OCI-LY7 (cell line): ENCODE measurements at regions not wholly inside any gene's neighbourhood (a gene's known extent, or its start where the extent isn't known, plus 50 kb on each side); places are given as distances from the start of the nearest gene placed in this dataset.

ENCODE experiments used
- CTCF ChIP-seq: fragments of 200-600 bp; sonication (generic); conservative IDR thresholded peaks from 2 replicates; pipeline ENCODE4 v1.5.1; 2014; ENCODE audit warnings: mild to moderate bottlenecking, antibody characterized with exemption, low read length, moderate library complexity, mixed read lengths
- EZH2phosphoT487 ChIP-seq: fragments of 200-600 bp; sonication (generic); IDR thresholded peaks from 2 replicates; pipeline ENCODE4 v1.6.1; 2018; ENCODE audit warnings: low read depth, borderline replicate concordance, mild to moderate bottlenecking, mixed run types, antibody characterized with exemption, low read length, moderate library complexity, mixed read lengths

GRCh38 chr6:126227833-126228702, 111.8 kb upstream of the CENPW start:
- TF ChIP-seq CTCF (no peak), EZH2phosphoT487 (no peak)
